GM12878 (cell line): ENCODE measurements at regions not wholly inside any gene's neighbourhood (a gene's known extent, or its start where the extent isn't known, plus 50 kb on each side); places are given as distances from the start of the nearest gene placed in this dataset.

Source experiments
- ATAC-seq: fragments of 200-7000 bp; cut with Tn5 transposase; 3 replicates; pipeline ENCODE4 v1.9.1; 2020; ENCODE audit warnings: mild to moderate bottlenecking, moderate library complexity
- BruUV-seq: library from RNA; stranded (reverse); fragments of 400-500 nt; replicated peaks from 2 replicates; lab custom pipeline; 2021; lab: Mats Ljungman, UMichigan
- CTCF ChIA-PET: fragments of 300-600 bp; sonication (Branson Sonifier 250); formaldehyde crosslinking; extraction: SDS; loops from one replicate; lab custom pipeline; 2021; ENCODE audit warnings: inconsistent platforms; lab: Yijun Ruan, JAX
- POLR2A ChIA-PET: fragments of 350-600 bp; formaldehyde crosslinking; extraction: SDS; loops from one replicate; lab custom pipeline; 2021; ENCODE audit warnings: inconsistent platforms; lab: Charles Lee
- RAD21 ChIA-PET: fragments of 300-600 bp; sonication (Branson Sonifier 250); formaldehyde crosslinking; loops from one replicate; lab custom pipeline; 2023; ENCODE audit warnings: antibody characterized with exemption; ENCODE audit not compliant: unreplicated experiment; lab: Charles Lee
- SMC1A ChIA-PET: fragments of 300-600 bp; sonication (Branson Sonifier 250); formaldehyde crosslinking; loops from one replicate; lab custom pipeline; 2023; ENCODE audit not compliant: unreplicated experiment, uncharacterized antibody; lab: Charles Lee
- DNase-seq: peaks from one replicate; pipeline ENCODE4 v3.0.0-alpha.2; 2011; ENCODE audit warnings: low read depth, low spot score
- FAIRE-seq: peaks from 3 replicates; lab custom pipeline; 2011; peaks lifted over from hg19 to GRCh38; lab: Jason Lieb, UNC
- H2AFZ ChIP-seq: 2 replicates; pipeline ENCODE4 v1.6.0; 2011; ENCODE audit warnings: low read depth, low read length, control low read depth; ENCODE audit not compliant: control insufficient read depth
- H3K27ac ChIP-seq: 2 replicates; pipeline ENCODE4 v1.5.1; 2011; ENCODE audit warnings: control low read depth; ENCODE audit not compliant: control insufficient read depth, insufficient read depth
- H3K27me3 ChIP-seq, 2 experiments: replicated peaks in 1 of 2; 2 replicates each; pipeline versions ENCODE4 v1.6.0 to v1.6.1; 2011; ENCODE audit warnings: low read length in 1 of 2; ENCODE audit not compliant: control insufficient read depth in 2 of 2, insufficient read depth in 2 of 2
- H3K36me3 ChIP-seq, 2 experiments: 2 replicates each; pipeline ENCODE4 v1.5.1; 2011; ENCODE audit warnings: low read length in 1 of 2; ENCODE audit not compliant: control insufficient read depth in 2 of 2, insufficient read depth in 2 of 2
- H3K4me1 ChIP-seq: 2 replicates; pipeline ENCODE4 v1.6.1; 2011; ENCODE audit warnings: mild to moderate bottlenecking, low read length, moderate library complexity, mixed read lengths; ENCODE audit not compliant: control insufficient read depth, insufficient read depth
- H3K4me2 ChIP-seq: 2 replicates; pipeline ENCODE4 v1.6.0; 2011; ENCODE audit warnings: control low read depth; ENCODE audit not compliant: control insufficient read depth, insufficient read depth
- H3K4me3 ChIP-seq: fragments of 200-600 bp; sonication (generic); 2 replicates; pipeline ENCODE4 v1.5.1; 2016
- H3K79me2 ChIP-seq: 2 replicates; pipeline ENCODE4 v1.6.0; 2011; ENCODE audit warnings: low read length; ENCODE audit not compliant: control insufficient read depth, insufficient read depth
- H3K9ac ChIP-seq: 2 replicates; pipeline ENCODE4 v1.8.0; 2011; ENCODE audit warnings: low read length, control low read depth, mixed read lengths; ENCODE audit not compliant: control insufficient read depth, insufficient read depth
- H3K9me3 ChIP-seq: replicated peaks from 3 replicates; pipeline ENCODE4 v1.5.1; 2011; ENCODE audit warnings: mild to moderate bottlenecking, low read length; ENCODE audit not compliant: control insufficient read depth, insufficient read depth
- H4K20me1 ChIP-seq: 2 replicates; pipeline ENCODE4 v1.6.0; 2011; ENCODE audit not compliant: control insufficient read depth, insufficient read depth
- BMI1 ChIP-seq: fragments of 450-650 bp; IDR thresholded peaks from 2 replicates; pipeline ENCODE4 v1.6.1; 2016; ENCODE audit warnings: mild to moderate bottlenecking, moderate library complexity, borderline replicate concordance
- BRCA1 ChIP-seq: IDR thresholded peaks from 2 replicates; pipeline ENCODE4 v1.6.1; 2011; ENCODE audit warnings: low read depth, low read length, improper control_type of control experiment
- HDAC2 ChIP-seq: fragments of 200-600 bp; sonication (generic); IDR thresholded peaks from 2 replicates; pipeline ENCODE4 v1.6.1; 2017
- IKZF2 ChIP-seq, 2 experiments: fragments of 450-650 bp; IDR thresholded peaks; 2 replicates each; pipeline ENCODE4 v1.6.1; 2017; ENCODE audit warnings: mild to moderate bottlenecking in 2 of 2, moderate library complexity in 2 of 2
- JUND ChIP-seq: IDR thresholded peaks from 2 replicates; pipeline ENCODE4 v1.6.1; 2012; ENCODE audit warnings: low read depth, mild to moderate bottlenecking, low read length, improper control_type of control experiment, moderate library complexity
- MTA2 ChIP-seq: fragments of 450-650 bp; IDR thresholded peaks from 2 replicates; pipeline ENCODE4 v1.6.1; 2016; ENCODE audit warnings: low read depth, mild to moderate bottlenecking, moderate library complexity
- NFYB ChIP-seq: IDR thresholded peaks from 2 replicates; pipeline ENCODE4 v1.6.1; 2011; ENCODE audit warnings: low read depth, mild to moderate bottlenecking, low read length, improper control_type of control experiment, moderate library complexity; ENCODE audit not compliant: insufficient read depth
- RAD51 ChIP-seq: fragments of 450-650 bp; IDR thresholded peaks from 2 replicates; pipeline ENCODE4 v1.6.1; 2016; ENCODE audit warnings: moderate library complexity, mild to moderate bottlenecking, inconsistent platforms
- RELA ChIP-seq: fragments of 450-650 bp; IDR thresholded peaks from 2 replicates; pipeline ENCODE4 v1.8.0; 2014; ENCODE audit warnings: borderline replicate concordance; ENCODE audit not compliant: partially characterized antibody
- RFX5 ChIP-seq: IDR thresholded peaks from 2 replicates; pipeline ENCODE4 v1.6.1; 2011; ENCODE audit warnings: low read depth, low read length, improper control_type of control experiment
- SMARCA5 ChIP-seq: fragments of 450-650 bp; IDR thresholded peaks from 2 replicates; pipeline ENCODE4 v1.6.1; 2017; ENCODE audit warnings: mild to moderate bottlenecking
- TARDBP ChIP-seq: IDR thresholded peaks from 2 replicates; pipeline ENCODE4 v1.6.1; 2016; ENCODE audit warnings: borderline replicate concordance
- ZNF217 ChIP-seq: fragments of 450-650 bp; IDR thresholded peaks from 2 replicates; pipeline ENCODE4 v1.6.1; 2017; ENCODE audit warnings: antibody characterized with exemption, mild to moderate bottlenecking
- ZNF24 ChIP-seq: fragments of 450-650 bp; IDR thresholded peaks from 2 replicates; pipeline ENCODE4 v1.6.1; 2017; ENCODE audit warnings: antibody characterized with exemption, mild to moderate bottlenecking
- ZNF274 ChIP-seq: IDR thresholded peaks from one replicate; pipeline ENCODE4 v1.8.0; 2011; ENCODE audit not compliant: insufficient read length, insufficient read depth
- ZZZ3 ChIP-seq: IDR thresholded peaks from 2 replicates; pipeline ENCODE4 v1.6.1; 2011; ENCODE audit warnings: low read depth; ENCODE audit not compliant: control insufficient read depth, insufficient read length
- WGBS: methylation state at CpG from one replicate; pipeline ENCODE4 v1.1.6; 2016; ENCODE audit warnings: low lambda C conversion rate; ENCODE audit not compliant: insufficient replicate concordance, insufficient coverage; ENCODE audit errors: missing lambda C conversion rate; 5-methylcytosine and 5-hydroxymethylcytosine counted together
- in situ Hi-C: fragments of 300-500 bp; cut with MboI; formaldehyde crosslinking; loops from 9 replicates; pipeline ENCODE4 v1.14.3; 2018; ENCODE audit warnings: mixed read lengths
- intact Hi-C: fragments of 100-400 bp; cut with micrococcal nuclease; formaldehyde crosslinking; loops from one replicate; pipeline ENCODE4 v1.14.2; 2022; ENCODE audit not compliant: unreplicated experiment
- TF ChIP-seq, protein P1 (sequence below): fragments of 450-650 bp; IDR thresholded peaks from 2 replicates; pipeline ENCODE4 v1.6.1; 2017; ENCODE audit warnings: mild to moderate bottlenecking, moderate library complexity
- TF ChIP-seq, protein P2 (sequence below), 3 experiments: IDR thresholded peaks in 2 of 3; conservative IDR thresholded peaks in 1 of 3; 2 replicates each; pipeline ENCODE4 v1.5.1; 2011; ENCODE audit warnings: low read depth in 3 of 3, low read length in 3 of 3, mild to moderate bottlenecking in 3 of 3, control low read depth in 2 of 3, moderate library complexity in 2 of 3, inconsistent platforms in 1 of 3, mixed read lengths in 1 of 3; ENCODE audit not compliant: control insufficient read depth in 2 of 3, insufficient read depth in 1 of 3; ENCODE audit errors: extremely low read depth in 1 of 3
- TF ChIP-seq, protein P3 (sequence below): IDR thresholded peaks from 2 replicates; pipeline ENCODE4 v1.6.1; 2011; ENCODE audit warnings: mild to moderate bottlenecking, low read depth, low read length, moderate library complexity; ENCODE audit not compliant: insufficient replicate concordance

DNA sequence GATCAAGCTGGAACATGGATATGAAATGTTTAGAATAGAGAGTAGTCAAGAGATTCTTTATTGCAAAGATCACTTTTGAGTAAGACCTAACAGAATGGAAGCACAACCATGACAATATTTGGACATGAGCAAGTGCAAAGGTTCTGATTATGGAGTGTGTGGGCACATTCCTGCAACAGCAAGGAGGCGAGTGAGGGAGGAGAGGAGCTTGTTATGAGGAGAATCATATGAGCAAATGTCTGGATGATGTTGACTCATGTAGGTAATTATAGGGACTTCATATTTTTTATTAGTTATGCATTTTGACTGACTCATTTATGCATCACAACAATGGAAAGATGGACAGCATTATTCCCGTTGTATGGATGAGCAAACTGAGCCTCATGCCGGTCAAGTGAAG lies 100.8 kb upstream of the SLC35B3 start (continued):
- TF ChIP-seq, protein P1, sequence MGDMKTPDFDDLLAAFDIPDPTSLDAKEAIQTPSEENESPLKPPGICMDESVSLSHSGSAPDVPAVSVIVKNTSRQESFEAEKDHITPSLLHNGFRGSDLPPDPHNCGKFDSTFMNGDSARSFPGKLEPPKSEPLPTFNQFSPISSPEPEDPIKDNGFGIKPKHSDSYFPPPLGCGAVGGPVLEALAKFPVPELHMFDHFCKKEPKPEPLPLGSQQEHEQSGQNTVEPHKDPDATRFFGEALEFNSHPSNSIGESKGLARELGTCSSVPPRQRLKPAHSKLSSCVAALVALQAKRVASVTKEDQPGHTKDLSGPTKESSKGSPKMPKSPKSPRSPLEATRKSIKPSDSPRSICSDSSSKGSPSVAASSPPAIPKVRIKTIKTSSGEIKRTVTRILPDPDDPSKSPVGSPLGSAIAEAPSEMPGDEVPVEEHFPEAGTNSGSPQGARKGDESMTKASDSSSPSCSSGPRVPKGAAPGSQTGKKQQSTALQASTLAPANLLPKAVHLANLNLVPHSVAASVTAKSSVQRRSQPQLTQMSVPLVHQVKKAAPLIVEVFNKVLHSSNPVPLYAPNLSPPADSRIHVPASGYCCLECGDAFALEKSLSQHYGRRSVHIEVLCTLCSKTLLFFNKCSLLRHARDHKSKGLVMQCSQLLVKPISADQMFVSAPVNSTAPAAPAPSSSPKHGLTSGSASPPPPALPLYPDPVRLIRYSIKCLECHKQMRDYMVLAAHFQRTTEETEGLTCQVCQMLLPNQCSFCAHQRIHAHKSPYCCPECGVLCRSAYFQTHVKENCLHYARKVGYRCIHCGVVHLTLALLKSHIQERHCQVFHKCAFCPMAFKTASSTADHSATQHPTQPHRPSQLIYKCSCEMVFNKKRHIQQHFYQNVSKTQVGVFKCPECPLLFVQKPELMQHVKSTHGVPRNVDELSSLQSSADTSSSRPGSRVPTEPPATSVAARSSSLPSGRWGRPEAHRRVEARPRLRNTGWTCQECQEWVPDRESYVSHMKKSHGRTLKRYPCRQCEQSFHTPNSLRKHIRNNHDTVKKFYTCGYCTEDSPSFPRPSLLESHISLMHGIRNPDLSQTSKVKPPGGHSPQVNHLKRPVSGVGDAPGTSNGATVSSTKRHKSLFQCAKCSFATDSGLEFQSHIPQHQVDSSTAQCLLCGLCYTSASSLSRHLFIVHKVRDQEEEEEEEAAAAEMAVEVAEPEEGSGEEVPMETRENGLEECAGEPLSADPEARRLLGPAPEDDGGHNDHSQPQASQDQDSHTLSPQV = no peak
- TF ChIP-seq ZNF274 (no peak), NFYB (no peak), BRCA1 (no peak)

DNA sequence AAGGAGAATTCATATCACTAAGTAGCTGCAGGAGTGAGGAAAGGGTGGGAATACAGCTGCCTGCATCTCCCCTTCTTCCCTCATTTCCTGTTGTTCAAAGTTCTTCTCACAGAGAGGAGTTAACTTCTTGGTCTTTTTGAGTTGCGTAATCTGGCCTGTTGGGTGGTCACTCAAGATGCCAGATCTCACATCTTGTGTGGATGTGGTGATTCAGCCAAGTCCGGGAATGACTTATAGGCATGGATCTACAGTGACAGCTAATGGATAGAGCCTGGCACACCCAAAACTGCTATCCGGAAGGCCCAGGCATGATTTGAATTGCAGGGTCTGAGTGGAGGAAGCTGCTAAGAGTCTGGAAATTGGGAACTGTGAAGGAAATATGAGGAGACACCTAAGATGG lies 100.2 kb upstream of the SLC35B3 start:
- Histone ChIP-seq H3K27me3 (no peaks in the 10 kb centered on the region), H3K36me3 (no peaks in the 10 kb centered on the region), H2AFZ (no peak overlapping the region), H4K20me1 (no peaks in the 10 kb centered on the region), H3K9ac (no peak overlapping the region), H3K27ac (no peak overlapping the region), H3K4me2 (no peak overlapping the region), H3K4me3 (no peak overlapping the region), H3K9me3 (peaks cover 2% of the 10 kb centered on the region; the same call in 2 of the 3 replicates), H3K79me2 (no peaks in the 10 kb centered on the region), H3K4me1 (no peaks in the 10 kb centered on the region)
- intact Hi-C loops = loop anchor here (10.0 kb wide), 1 partner anchor 1899 kb away; no protein-coding TSS in a partner anchor
- ChIA-PET CTCF (no interaction called here), SMC1A (no interaction called here), RAD21 (no interaction called here), POLR2A (no interaction called here)
- ATAC-seq = no peak
- in situ Hi-C loops = loop anchor here (25.0 kb wide), 1 partner anchor 1902 kb away; no protein-coding TSS in a partner anchor
- FAIRE-seq = no peak
- 57% methylated on average over 3 of the region's 3 CpGs for WGBS
- DNase-seq = no peak
- BruUV-seq = no TSS peak
- TF ChIP-seq ZNF24 = no peak
- TF ChIP-seq, protein P2, sequence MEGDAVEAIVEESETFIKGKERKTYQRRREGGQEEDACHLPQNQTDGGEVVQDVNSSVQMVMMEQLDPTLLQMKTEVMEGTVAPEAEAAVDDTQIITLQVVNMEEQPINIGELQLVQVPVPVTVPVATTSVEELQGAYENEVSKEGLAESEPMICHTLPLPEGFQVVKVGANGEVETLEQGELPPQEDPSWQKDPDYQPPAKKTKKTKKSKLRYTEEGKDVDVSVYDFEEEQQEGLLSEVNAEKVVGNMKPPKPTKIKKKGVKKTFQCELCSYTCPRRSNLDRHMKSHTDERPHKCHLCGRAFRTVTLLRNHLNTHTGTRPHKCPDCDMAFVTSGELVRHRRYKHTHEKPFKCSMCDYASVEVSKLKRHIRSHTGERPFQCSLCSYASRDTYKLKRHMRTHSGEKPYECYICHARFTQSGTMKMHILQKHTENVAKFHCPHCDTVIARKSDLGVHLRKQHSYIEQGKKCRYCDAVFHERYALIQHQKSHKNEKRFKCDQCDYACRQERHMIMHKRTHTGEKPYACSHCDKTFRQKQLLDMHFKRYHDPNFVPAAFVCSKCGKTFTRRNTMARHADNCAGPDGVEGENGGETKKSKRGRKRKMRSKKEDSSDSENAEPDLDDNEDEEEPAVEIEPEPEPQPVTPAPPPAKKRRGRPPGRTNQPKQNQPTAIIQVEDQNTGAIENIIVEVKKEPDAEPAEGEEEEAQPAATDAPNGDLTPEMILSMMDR (IDR thresholded peaks at IDR 0.05 in 2 of 3, conservative IDR thresholded peaks at IDR 0.05 in 1 of 3; ENCODE audit: control insufficient read depth in 2 of 3, extremely low read depth in 1 of 3, insufficient read depth in 1 of 3, low read depth in 3 of 3, low read length in 3 of 3) = no peak
- no peak for TF ChIP-seq ZZZ3
- TF ChIP-seq BMI1 = no peak
- TF ChIP-seq ZNF217 = no peak
- no peak for TF ChIP-seq HDAC2
- TF ChIP-seq IKZF2 (IDR thresholded peaks at IDR 0.05) = no peak
- TF ChIP-seq RELA = no peak
- TF ChIP-seq JUND = no peak
- TF ChIP-seq RAD51 = no peak
- no peak for TF ChIP-seq SMARCA5
- TF ChIP-seq, protein P3, sequence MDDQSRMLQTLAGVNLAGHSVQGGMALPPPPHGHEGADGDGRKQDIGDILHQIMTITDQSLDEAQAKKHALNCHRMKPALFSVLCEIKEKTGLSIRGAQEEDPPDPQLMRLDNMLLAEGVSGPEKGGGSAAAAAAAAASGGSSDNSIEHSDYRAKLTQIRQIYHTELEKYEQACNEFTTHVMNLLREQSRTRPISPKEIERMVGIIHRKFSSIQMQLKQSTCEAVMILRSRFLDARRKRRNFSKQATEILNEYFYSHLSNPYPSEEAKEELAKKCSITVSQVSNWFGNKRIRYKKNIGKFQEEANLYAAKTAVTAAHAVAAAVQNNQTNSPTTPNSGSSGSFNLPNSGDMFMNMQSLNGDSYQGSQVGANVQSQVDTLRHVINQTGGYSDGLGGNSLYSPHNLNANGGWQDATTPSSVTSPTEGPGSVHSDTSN = no peak
- TF ChIP-seq RFX5 = no peak
- TF ChIP-seq MTA2 = no peak
- TF ChIP-seq TARDBP = no peak
